Mesothelial cell of epicardium (in vitro differentiated cells): ENCODE measurements at regions not wholly inside any gene's neighbourhood (a gene's known extent, or its start where the extent isn't known, plus 50 kb on each side); places are given as distances from the start of the nearest gene placed in this dataset.
A peak's percentile ranks its signal among the peaks of the same experiment; 100 is the strongest.
"Not testable (repeated sequence)": the region's sequence is repeated elsewhere in the genome, so short reads cannot be mapped to it uniquely, and the experiment has no call there.

Source experiments
- DNase-seq, 2 experiments: peaks; one replicate each; pipeline ENCODE4 v3.0.0; 2021; ENCODE audit warnings: low spot score in 2 of 2; ENCODE audit not compliant: unreplicated experiment in 2 of 2
- H3K27ac Mint-ChIP-seq: 2 replicates; pipeline ENCODE4 v1.8.0; 2021; ENCODE audit warnings: mixed read lengths
- H3K27me3 Mint-ChIP-seq: 2 replicates; pipeline ENCODE4 v1.8.0; 2021; ENCODE audit warnings: low read depth, mixed read lengths
- H3K36me3 Mint-ChIP-seq: 2 replicates; pipeline ENCODE4 v1.8.0; 2021; ENCODE audit warnings: mixed read lengths
- H3K4me1 Mint-ChIP-seq: 2 replicates; pipeline ENCODE4 v1.8.0; 2021; ENCODE audit warnings: mixed read lengths
- H3K4me3 Mint-ChIP-seq: 2 replicates; pipeline ENCODE4 v1.8.0; 2021; ENCODE audit warnings: mild to moderate bottlenecking, moderate library complexity, mixed read lengths
- H3K9me3 Mint-ChIP-seq: 2 replicates; pipeline ENCODE4 v1.8.0; 2021; ENCODE audit warnings: mixed read lengths
- TF ChIP-seq, protein P1 (sequence below): fragments of 200-600 bp; sonication (generic); IDR thresholded peaks from one replicate; pipeline ENCODE4 v1.5.0; 2021; ENCODE audit warnings: antibody characterized with exemption; ENCODE audit not compliant: unreplicated experiment

DNA sequence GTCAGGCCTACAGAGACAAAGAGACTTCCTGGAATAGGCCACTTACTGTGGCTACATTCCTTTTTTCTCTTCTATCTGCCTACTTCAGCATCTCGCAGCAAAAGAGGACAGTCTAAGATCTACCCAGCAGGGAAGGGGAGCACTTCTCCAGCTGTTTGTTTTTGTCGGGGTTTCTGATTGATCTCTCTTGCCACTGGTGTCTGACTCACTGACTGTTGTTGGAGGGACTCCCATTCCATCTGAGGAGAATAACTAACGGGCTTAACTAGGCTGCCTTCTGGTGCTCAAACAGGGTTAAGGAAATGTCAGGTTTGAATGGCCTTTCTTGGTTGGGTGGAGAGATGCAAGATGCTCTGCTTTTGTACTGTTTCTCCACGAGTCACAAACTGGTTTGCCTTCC lies 100.2 kb upstream of the TMEM164 start:
- Mint-ChIP-seq H3K4me3 (no peak overlapping the region), H3K27ac (no peak overlapping the region), H3K36me3 (no peaks in the 10 kb centered on the region), H3K27me3 (peaks cover 35% of the 10 kb centered on the region), H3K4me1 (no peaks in the 10 kb centered on the region), H3K9me3 (peaks cover 26% of the 10 kb centered on the region)
- DNase-seq = no peak
- TF ChIP-seq, protein P1, sequence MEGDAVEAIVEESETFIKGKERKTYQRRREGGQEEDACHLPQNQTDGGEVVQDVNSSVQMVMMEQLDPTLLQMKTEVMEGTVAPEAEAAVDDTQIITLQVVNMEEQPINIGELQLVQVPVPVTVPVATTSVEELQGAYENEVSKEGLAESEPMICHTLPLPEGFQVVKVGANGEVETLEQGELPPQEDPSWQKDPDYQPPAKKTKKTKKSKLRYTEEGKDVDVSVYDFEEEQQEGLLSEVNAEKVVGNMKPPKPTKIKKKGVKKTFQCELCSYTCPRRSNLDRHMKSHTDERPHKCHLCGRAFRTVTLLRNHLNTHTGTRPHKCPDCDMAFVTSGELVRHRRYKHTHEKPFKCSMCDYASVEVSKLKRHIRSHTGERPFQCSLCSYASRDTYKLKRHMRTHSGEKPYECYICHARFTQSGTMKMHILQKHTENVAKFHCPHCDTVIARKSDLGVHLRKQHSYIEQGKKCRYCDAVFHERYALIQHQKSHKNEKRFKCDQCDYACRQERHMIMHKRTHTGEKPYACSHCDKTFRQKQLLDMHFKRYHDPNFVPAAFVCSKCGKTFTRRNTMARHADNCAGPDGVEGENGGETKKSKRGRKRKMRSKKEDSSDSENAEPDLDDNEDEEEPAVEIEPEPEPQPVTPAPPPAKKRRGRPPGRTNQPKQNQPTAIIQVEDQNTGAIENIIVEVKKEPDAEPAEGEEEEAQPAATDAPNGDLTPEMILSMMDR = no peak

DNA sequence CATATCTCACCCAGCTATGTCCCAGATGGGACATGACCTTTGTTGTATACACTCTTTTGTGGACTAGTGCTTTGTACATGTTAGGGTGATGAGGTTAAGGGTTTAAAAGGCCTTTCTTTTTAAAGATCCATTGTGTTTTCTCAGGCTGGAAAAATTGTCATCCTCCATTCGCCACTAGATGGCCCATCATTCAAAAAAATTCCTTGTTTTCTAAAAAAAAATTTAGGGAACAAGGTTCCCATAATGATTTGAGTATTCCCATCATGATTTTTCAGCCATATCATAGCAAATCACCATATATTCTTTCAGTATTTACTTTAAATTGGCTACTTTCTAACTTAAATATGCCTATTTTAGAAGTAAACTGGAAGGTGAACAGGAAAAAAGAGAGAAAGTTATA lies 91.9 kb upstream of the TMEM164 start:
- no peak overlapping the region for H3K4me3 Mint-ChIP-seq
- peaks cover 15% of the 10 kb centered on the region for H3K27me3 Mint-ChIP-seq
- H3K9me3 Mint-ChIP-seq = peaks cover 9% of the 10 kb centered on the region
- TF ChIP-seq, protein P1 = peak; percentile 50
- no peak for DNase-seq
- no peaks in the 10 kb centered on the region for H3K36me3 Mint-ChIP-seq
- H3K4me1 Mint-ChIP-seq = peaks cover 1% of the 10 kb centered on the region
- H3K27ac Mint-ChIP-seq = no peak overlapping the region

DNA sequence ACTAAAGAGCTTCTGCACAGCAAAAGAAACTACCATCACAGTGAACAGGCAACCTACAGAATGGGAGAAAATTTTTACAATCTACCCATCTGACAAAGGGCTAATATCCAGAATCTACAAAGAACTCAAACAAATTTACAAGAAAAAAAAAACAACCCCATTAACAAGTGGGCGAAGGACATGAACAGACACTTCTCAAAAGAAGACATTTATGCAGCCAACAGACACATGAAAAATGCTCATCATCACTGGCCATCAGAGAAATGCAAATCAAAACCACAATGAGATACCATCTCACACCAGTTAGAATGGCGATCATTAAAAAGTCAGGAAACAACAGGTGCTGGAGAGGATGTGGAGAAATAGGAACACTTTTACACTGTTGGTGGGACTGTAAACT lies 89.9 kb upstream of the TMEM164 start:
- H3K4me1 Mint-ChIP-seq, DNase-seq, H3K4me3 Mint-ChIP-seq, H3K27me3 Mint-ChIP-seq, H3K9me3 Mint-ChIP-seq, H3K36me3 Mint-ChIP-seq, H3K27ac Mint-ChIP-seq: not testable (repeated sequence)

DNA sequence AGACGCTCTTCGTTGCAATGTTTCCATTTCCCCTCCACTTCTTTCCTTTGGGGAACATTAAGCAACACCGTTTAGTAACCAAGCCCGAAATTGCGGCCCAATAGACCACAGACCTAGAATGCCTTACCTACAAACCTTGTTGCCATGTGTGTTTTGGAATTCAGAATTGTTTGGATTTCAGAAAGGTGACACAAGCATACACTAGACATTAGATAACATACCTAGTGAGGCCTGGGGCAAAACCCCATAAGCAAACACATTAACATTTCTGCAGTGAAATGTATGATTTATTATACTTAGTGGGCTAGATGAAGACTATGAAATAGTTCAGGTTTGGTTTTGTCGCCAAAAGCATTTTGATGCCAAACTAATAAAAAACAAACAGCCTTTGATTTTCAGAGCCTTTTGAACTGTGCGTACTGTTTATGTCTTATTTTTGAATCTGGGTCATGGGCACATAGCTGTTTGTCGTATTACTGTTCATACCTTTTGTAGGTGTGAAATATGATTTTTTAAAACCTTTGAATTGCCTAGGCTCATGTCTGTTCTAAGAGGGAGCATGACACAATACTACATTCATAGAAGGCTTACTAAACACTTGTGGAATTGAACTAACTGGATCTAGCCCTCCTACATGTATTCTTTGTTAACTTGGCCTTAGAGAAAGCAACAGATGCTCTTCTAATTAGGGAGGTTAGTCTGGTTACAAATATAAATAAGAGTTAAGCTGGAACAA lies 88.6 kb upstream of the TMEM164 start:
- H3K27ac Mint-ChIP-seq = no peak overlapping the region
- H3K4me1 Mint-ChIP-seq = peaks cover 4% of the 10 kb centered on the region
- H3K36me3 Mint-ChIP-seq = no peaks in the 10 kb centered on the region
- DNase-seq = no peak
- TF ChIP-seq, protein P1 = no peak
- no peaks in the 10 kb centered on the region for H3K27me3 Mint-ChIP-seq
- H3K9me3 Mint-ChIP-seq = no peaks in the 10 kb centered on the region
- H3K4me3 Mint-ChIP-seq = no peak overlapping the region

DNA sequence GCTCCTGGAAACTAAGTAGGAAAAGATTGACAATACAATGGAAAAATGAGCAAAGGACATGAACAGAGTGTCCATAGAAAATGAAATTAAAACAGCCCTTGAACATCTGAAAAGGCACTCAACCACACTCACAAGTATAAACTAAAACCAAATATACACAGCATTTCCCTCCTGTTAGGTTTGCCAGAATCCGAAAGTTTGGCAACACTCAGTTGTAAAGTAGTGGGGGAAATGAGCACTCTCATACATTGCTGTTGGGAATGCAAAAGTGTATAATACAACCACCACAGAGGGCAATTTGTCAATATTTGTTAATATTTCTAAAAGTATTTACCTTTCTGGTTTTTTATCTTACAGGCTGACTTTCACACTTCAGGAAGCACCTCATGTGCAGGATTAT lies 84.2 kb upstream of the TMEM164 start:
- no peak for DNase-seq
- TF ChIP-seq, protein P1 = no peak
- H3K9me3 Mint-ChIP-seq = no peaks in the 10 kb centered on the region
- peaks cover 2% of the 10 kb centered on the region for H3K27me3 Mint-ChIP-seq
- no peak overlapping the region for H3K27ac Mint-ChIP-seq
- no peaks in the 10 kb centered on the region for H3K36me3 Mint-ChIP-seq
- H3K4me1 Mint-ChIP-seq = peaks cover 12% of the 10 kb centered on the region
- H3K4me3 Mint-ChIP-seq = no peak overlapping the region

DNA sequence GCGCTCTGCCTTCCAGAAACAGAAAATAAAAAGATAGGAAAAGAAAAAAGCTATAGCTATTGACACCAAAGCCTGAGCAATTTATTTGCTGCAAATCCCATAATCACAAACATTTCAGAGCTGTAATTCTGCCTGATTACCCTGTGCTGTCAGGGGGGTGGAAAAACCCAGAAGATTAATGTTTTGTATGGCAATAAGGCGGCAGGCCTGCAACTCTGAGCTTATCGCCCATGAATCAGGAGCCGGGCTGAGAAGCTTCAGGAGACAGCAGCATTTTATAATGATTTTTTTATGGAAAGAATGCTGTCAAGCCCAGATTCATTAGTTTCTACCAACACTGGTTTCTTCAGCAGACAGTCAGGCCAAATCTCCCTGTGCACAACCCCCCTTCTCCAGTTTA lies 82.6 kb upstream of the TMEM164 start:
- Mint-ChIP-seq H3K27ac (no peak overlapping the region), H3K36me3 (no peaks in the 10 kb centered on the region), H3K4me1 (peaks cover 10% of the 10 kb centered on the region), H3K9me3 (no peaks in the 10 kb centered on the region), H3K27me3 (peaks cover 2% of the 10 kb centered on the region), H3K4me3 (no peak overlapping the region)
- DNase-seq = no peak
- TF ChIP-seq, protein P1 = no peak
